WERI-Rb-1 (cell line): ENCODE measurements at regions not wholly inside any gene's neighbourhood (a gene's known extent, or its start where the extent isn't known, plus 50 kb on each side); places are given as distances from the start of the nearest gene placed in this dataset.
"Not testable (repeated sequence)": the region's sequence is repeated elsewhere in the genome, so short reads cannot be mapped to it uniquely, and the experiment has no call there.

Experiments used
- DNase-seq: peaks from one replicate; pipeline ENCODE4 v3.0.0-alpha.2; 2020
- H3K27ac ChIP-seq: fragments of 250-450 bp; sonication (Bioruptor Pico); 2 replicates; pipeline ENCODE4 v1.5.1; 2020; ENCODE audit warnings: mild to moderate bottlenecking, moderate library complexity
- H3K27me3 ChIP-seq: fragments of 250-450 bp; sonication (Bioruptor Pico); 2 replicates; pipeline ENCODE4 v1.5.1; 2021; ENCODE audit warnings: mild to moderate bottlenecking, low read depth, moderate library complexity; ENCODE audit not compliant: insufficient read depth, severe bottlenecking
- H3K36me3 ChIP-seq: fragments of 250-450 bp; sonication (Bioruptor Pico); 2 replicates; pipeline ENCODE4 v1.5.1; 2020; ENCODE audit warnings: mild to moderate bottlenecking, moderate library complexity
- H3K4me3 ChIP-seq: 2 replicates; pipeline ENCODE4 v1.5.1; 2011; ENCODE audit warnings: low read depth, mild to moderate bottlenecking, control low read depth, low read length
- H3K9me3 ChIP-seq: fragments of 250-450 bp; sonication (Bioruptor Pico); 2 replicates; pipeline ENCODE4 v1.5.1; 2021; ENCODE audit warnings: mild to moderate bottlenecking, moderate library complexity; ENCODE audit not compliant: severe bottlenecking
- TF ChIP-seq, protein P1 (sequence below): IDR thresholded peaks from 2 replicates; pipeline ENCODE4 v1.5.1; 2011; ENCODE audit warnings: low read depth, mild to moderate bottlenecking, control low read depth, inconsistent platforms, low read length

DNA sequence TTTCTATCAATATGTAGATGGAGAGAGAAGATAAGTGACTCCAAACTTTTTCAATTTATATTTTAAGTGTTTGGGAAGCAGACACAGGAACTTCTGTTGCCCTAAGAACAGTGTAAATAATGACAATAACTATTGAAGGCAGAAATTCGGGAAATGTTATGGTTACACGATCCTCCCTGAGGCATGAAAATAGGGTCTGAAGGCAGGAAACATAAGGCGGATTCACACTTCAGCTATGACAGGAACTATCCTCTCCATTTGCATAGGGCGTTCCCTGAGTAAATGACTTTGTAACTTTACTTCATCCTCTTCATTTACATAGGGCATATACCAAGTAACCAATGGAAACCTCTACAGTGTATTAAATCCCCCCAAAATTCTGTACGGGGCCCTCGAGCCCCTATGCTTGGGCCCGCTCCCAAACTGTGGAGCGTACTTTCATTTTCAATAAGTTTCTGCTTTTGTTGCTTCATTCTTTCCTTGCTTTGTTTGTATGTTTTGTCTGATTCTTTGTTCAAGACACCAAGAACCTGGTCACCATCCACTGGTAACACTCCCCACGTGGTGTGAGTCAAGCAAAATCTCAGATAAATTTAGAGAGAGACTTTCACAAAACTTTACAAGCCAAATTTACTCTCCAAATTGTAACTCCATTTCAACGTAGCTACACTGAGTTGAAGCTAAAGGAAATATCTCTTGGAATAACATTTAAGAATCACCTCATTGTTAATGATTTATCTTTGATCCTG, 2504.3 kb downstream of the ARAP2 start:
- no peak for DNase-seq
- H3K9me3 ChIP-seq: no peaks in the 10 kb centered on the region
- no peak overlapping the region for H3K27ac ChIP-seq
- TF ChIP-seq, protein P1, sequence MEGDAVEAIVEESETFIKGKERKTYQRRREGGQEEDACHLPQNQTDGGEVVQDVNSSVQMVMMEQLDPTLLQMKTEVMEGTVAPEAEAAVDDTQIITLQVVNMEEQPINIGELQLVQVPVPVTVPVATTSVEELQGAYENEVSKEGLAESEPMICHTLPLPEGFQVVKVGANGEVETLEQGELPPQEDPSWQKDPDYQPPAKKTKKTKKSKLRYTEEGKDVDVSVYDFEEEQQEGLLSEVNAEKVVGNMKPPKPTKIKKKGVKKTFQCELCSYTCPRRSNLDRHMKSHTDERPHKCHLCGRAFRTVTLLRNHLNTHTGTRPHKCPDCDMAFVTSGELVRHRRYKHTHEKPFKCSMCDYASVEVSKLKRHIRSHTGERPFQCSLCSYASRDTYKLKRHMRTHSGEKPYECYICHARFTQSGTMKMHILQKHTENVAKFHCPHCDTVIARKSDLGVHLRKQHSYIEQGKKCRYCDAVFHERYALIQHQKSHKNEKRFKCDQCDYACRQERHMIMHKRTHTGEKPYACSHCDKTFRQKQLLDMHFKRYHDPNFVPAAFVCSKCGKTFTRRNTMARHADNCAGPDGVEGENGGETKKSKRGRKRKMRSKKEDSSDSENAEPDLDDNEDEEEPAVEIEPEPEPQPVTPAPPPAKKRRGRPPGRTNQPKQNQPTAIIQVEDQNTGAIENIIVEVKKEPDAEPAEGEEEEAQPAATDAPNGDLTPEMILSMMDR: no peak
- no peak overlapping the region for H3K4me3 ChIP-seq
- H3K27me3 ChIP-seq: no peaks in the 10 kb centered on the region
- no peaks in the 10 kb centered on the region for H3K36me3 ChIP-seq

DNA sequence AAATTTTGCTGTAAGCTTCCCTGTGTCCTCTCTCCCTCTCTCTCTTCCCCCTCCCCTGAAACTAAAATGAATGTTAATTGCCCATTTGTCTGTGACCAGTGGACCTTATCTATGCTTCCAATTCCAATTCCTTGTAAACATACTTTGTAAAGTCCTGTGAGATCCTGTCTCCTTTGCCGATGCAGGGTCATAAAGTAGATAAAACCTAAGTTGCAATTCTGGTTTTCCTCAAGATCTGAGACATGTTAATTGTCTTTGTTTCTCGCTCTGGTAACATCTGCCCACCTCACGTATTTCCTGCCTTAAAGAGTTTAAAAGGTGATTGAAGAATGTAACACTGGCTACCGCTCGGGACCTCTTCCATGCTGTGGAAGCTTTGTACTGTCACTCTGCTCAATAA, 2503.4 kb downstream of the ARAP2 start:
- not testable (repeated sequence) for H3K27me3 ChIP-seq, H3K36me3 ChIP-seq, H3K27ac ChIP-seq, DNase-seq, H3K4me3 ChIP-seq, H3K9me3 ChIP-seq

DNA sequence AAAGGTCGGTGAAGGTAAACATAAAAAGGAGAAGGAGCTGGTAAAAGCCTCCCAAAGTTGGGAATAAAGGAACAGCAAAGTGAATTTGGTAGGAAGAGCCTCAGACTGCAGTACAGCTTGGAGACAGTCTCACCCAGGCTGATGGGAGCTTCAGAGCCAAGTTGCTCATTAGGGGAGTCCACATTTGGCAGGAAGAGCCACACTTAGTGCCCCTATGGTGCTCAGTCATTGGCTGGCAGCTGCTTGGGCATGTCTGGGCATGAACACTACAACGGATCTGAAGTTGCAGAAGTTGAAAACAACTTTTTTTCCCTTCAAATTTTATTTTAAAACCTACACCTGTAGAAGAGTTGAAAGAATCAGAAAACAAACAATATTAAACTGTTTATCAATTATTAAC, 2497.3 kb downstream of the ARAP2 start:
- Histone ChIP-seq H3K27me3 (no peaks in the 10 kb centered on the region), H3K36me3 (no peaks in the 10 kb centered on the region), H3K9me3 (peaks cover 5% of the 10 kb centered on the region), H3K27ac (no peak overlapping the region), H3K4me3 (no peak overlapping the region)
- TF ChIP-seq, protein P1: no peak
- DNase-seq: no peak

DNA sequence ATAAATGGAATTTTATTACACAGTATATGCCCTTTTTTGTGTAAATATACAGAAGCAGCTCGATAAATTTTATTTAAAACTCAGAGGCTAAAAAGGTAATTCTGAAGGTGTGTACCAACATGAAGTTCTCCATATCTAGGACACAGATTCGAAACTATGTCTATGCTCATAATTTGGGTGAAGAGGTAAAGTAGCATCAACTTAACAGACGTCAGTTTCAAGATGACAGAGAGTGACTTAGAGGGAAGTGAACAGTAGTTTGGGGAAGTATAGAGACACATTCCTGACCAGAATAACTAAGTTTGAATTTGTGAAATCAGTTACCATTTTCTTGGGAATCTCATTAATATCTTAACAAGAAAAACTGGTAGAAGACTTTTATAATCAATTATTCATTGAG, 2493.3 kb downstream of the ARAP2 start:
- TF ChIP-seq, protein P1: no peak
- Histone ChIP-seq H3K9me3 (no peaks in the 10 kb centered on the region), H3K4me3 (no peak overlapping the region)

DNA sequence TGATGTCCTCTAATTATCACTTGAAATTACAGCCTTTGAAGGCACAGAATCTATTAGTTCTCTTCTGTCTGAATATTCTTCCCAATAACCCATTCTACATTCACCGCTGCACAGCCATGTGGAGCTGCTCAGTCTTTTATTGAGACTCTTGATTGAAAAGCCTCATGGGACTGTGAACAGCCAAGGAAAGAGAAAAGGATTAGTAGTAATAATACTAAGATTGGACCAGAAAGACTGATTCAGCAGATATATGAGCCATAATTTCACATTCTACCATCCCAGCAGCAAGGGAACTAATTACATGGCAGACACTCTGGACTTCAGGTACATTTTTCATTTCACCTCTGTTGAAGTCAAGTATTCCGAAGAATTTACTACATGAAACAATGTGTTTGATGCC, 2471.7 kb downstream of the ARAP2 start:
- H3K27me3 ChIP-seq: no peaks in the 10 kb centered on the region
- H3K9me3 ChIP-seq: no peaks in the 10 kb centered on the region
- H3K36me3 ChIP-seq: no peaks in the 10 kb centered on the region
- DNase-seq: no peak
- TF ChIP-seq, protein P1: no peak
- H3K4me3 ChIP-seq: no peak overlapping the region
- H3K27ac ChIP-seq: no peak overlapping the region

More for the DNA sequence above, 2493.3 kb downstream of the ARAP2 start:
- H3K36me3 ChIP-seq: no peaks in the 10 kb centered on the region
- DNase-seq: no peak
- H3K27me3 ChIP-seq: no peaks in the 10 kb centered on the region
- H3K27ac ChIP-seq: no peak overlapping the region

DNA sequence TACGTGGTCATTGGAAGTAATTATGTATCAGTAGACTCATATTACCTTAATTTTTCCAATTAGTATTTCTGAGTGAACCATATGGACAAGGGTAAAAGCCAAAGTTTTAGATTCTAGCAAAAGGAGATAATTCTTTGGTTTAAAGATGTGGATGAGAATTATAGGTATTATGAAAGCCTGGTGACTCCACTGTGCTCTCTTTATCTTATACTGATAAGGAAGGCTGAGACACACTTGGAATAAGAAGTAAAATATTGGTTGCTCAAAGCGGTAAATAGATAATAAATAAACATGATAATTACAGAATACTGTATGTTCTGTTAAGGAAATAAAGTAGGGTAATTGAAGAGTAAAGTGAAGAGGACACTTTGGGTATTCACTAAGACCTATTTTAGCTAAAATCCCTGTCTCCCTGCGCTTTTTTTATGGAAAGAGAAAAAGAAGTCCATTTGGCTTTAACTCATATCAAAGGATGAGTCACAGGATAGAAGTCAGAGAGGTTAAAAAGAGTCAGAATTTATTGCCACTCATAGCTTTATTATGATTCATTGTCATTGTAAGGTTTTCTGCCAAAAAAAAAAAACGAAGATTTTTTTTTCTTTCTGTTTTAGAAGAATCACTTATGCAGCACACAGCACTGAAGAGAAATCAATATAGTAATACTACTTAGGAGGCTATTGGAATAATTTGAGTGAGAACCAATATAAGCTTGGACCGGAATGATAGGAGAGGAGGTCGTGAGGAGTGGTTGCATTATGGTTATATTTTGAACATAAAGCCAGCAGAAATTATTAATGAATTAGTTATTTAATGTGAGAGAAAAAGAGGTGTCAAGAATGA, 2463.1 kb downstream of the ARAP2 start:
- Histone ChIP-seq H3K27ac (no peak overlapping the region), H3K4me3 (no peak overlapping the region), H3K27me3 (no peaks in the 10 kb centered on the region), H3K9me3 (no peaks in the 10 kb centered on the region), H3K36me3 (no peaks in the 10 kb centered on the region)
- TF ChIP-seq, protein P1: no peak
- no peak for DNase-seq
